Activated T-cell treated with anti-CD3 and anti-CD28 coated beads, Interleukin-2, amount 50 U/mL, for 48 hours (primary cell): ENCODE measurements at regions not wholly inside any gene's neighbourhood (a gene's known extent, or its start where the extent isn't known, plus 50 kb on each side); places are given as distances from the start of the nearest gene placed in this dataset.
"Not testable (repeated sequence)": the region's sequence is repeated elsewhere in the genome, so short reads cannot be mapped to it uniquely, and the experiment has no call there.

Experiments used
- DNase-seq, 2 experiments: peaks; one replicate each; pipeline ENCODE4 v3.0.0-alpha.2; 2020

DNA sequence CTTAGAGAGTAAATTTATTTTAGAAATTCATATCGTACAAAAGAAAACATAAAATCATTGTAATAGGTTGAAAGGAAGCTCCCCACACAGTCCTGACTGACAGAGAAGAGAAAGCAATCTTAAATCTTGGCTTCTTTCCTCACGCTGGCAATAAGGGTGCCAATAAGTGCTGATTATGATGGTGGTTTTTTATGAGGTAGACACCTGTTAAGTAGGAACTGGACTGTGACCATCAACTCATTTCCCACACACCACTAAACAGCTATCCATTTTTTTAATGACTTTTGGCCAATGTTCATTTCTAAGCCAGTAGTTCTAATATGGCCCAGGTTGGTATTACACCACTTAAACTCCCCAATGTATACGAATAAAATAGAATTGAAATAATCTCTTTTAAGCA lies 893.5 kb upstream of the NUDT12 start:
- DNase-seq: no peak

DNA sequence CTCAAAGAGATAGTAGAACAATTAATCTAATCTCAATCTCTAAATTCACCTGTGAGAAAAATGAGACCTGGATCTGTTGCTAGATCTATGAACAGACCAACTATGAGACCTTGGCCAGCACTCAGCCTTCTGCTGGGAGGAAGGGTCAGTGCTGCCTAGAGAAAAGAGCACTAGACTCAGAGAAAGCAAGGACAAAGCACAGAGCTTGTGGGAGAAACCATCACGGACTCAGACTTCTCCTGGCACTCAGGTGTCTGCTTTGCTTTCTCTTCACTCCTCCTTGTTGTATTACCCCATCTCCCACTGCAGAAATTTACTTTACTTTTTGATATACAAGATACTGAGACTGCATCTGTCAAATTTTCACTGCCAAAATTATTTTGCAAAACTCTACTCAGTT lies 890.0 kb upstream of the NUDT12 start:
- DNase-seq: no peak

DNA sequence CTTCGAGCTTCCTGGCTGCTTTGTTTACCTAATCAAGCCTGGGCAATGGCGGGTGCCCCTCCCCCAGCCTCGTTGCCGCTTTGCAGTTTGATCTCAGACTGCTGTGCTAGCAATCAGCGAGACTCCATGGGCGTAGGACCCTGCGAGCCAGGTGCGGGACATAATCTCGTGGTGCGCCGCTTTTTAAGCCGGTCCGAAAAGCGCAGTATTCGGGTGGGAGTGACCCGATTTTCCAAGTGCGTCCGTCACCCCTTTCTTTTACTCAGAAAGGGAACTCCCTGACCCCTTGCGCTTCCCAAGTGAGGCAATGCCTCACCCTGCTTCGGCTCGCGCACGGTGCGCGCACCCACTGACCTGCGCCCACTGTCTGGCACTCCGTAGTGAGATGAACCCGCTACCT lies 889.3 kb upstream of the NUDT12 start:
- not testable (repeated sequence) for DNase-seq

DNA sequence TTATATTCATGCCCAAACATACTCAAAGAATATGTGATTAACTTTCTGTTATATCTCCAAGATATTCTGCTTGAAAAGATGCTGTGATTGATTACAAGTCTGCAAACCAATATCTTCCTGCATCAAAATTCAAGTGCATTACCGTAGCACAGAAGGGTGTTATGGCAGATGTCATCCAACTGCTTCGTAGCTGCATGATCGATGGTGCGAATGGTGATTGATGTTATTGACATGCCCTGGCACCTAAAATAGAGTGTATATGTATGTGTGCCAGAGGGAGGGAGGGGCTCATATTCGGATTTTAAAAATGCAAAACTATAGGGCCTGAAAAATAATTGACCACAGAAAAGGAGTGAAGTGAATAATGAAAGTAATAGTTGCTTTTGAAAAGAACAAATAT lies 882.1 kb upstream of the NUDT12 start:
- no peak for DNase-seq

DNA sequence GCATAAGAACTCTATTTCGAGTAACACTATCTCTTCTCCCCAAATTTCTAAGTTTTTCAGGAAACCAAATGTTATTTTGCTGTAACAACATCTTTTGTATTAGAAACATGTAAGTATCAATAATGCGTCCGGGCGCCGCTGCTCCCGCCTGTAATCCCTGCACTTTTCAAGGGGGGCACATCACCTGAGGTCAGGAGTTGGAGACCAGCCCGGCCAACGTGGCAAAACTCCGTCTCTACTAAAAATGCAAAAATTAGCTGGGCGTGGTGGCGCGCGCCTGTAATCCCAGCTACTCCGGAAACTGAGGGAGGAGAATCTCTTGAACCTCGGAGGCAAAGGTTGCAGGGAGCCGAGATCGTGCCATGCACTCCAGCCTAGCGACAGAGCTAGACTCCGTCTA lies 881.1 kb upstream of the NUDT12 start:
- no peak for DNase-seq

DNA sequence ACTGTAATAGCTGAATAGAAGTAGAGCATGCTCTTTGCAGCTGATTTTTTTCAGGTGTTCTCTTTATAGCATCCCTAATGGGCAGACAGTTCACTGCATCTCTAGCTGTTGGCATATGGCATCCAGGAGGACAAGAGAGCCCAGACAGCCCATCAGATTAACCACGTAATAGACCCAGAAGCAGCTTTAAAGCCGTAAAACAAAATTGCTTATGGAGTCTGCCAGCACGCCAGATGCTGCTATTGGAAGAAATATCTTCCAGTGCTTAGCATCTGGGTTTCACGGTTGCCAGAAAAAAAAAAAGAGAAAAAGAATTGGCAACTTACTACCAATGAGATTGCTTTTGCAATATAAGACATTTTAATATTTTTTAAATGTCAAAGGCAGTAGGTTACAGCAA lies 869.4 kb upstream of the NUDT12 start:
- DNase-seq: no peak

DNA sequence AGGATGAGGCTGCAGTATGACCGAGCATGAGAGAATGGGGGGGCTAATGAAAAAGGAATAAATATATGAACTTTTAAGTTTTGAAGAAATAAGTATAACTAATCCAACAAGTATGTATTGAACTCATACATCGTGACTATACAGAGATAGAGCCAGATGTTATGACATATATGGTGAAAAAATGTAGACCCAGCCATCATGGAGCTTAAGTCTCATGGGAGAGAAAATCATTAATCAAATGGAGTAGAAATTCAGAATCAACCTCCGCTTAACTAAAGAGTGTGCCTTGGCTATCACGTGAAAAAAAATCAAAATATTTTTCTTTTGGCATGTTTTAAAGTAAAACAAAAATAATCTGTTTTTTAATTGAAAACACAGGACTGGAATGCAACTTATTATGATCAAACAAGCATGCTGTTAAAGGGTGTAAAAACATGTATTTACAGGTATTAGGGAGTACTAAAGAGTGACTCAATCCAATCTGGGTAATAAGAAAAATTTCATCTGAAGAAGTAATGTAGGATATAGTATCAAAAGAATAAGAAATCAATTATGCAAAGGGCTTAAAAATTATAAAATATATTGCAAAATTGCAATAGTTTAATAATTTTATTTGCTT lies 868.5 kb upstream of the NUDT12 start:
- DNase-seq: no peak

DNA sequence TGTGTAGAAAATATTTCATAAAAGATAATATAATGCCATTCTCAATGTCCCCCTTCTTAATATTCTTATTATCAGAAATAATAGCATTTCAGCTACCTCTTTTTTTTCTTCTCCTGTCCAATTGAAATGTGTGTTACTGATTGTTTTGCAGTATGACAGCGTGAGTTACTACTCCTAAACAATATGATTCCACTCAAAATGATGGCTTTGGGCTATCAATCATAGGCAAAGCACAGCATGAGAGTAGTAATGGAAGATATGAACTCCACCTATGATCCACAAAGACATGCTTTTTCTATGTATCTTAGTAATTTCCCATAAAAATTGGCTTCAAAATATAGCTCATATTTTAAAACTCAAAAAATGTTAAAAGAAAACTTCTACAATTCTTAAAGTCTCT lies 867.3 kb upstream of the NUDT12 start:
- DNase-seq: no peak

DNA sequence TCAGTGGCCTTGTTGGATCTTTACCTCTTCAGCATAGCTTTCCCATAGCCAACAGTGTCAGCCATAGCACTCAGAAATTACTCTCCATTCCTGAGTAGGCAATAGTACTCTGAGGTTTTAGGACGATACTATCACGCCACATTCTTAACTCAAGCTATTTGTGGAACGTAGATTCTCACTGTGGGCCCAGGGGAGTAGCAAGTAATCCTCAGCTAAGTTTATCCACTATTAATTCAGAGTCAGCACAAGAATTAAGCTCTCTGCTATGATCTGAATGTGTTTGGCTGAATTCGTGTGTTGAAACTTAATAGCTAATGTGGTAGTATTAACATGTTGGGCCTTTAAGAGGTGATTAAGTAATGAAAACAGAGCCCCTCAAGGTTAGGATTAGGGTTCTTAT lies 858.8 kb upstream of the NUDT12 start:
- DNase-seq: no peak

DNA sequence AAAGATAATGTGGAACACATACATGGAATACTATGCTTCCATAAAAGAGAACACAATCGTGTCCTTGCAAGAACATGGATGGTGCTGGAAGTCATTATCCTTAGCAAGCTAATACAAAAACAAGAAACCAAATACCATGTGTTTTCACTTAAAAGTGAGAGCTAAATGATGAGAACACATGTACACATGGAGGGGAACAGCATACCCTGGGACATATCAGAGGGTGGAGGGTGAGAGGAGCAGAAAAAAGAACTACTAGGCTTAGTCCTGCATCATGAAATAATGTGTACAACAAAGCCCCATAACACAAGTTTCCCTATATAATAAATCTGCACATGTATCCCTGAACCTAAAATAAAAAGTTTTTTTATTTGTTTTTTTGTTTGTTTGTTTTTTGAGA lies 855.5 kb upstream of the NUDT12 start:
- no peak for DNase-seq

DNA sequence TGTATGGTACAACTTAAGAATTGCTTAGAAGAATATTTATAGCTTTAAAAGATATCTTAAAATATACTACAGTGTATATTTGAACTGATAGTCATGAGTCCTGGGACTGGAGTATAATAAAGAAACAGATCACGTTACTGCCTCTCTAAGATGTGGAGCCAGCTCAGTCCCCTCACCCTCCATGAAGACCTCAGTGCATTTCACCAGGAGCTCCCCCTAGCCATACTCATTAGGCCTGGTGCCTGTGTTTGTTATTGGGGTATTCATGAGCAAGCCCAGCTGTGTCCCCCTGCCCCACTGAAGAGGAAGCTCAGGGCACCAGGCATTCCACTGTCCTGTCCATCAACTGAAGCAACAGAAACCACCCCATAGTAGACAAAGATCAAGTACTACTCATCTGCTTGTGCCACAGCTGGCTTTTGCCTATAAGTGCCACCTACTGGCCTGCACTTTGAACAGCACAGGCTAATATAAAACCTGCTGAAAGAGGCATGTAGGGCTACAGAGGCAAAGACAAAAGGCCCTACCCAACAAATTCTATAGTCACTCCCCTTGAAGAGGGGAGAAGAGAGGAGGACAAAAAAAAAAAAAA lies 850.2 kb upstream of the NUDT12 start:
- no peak for DNase-seq

DNA sequence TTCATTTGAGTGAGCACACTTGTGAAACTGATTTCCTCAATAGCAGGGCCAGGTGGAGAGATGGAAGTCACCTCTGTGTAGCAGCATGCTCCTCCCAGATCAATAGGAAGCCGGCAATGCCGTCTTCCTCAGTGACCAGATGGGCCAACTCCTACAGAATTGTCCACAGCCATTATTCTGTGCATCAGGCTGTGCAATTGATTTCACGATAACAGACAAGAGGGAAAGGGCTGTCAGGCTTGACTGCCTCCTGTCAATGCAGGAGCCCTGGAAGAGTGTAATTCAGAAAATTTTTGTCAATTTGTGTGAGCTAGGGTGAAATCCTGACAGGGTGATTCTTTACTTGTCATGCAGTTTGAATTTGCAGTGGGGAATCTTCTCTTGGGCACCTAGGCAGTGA lies 838.4 kb upstream of the NUDT12 start:
- no peak for DNase-seq

DNA sequence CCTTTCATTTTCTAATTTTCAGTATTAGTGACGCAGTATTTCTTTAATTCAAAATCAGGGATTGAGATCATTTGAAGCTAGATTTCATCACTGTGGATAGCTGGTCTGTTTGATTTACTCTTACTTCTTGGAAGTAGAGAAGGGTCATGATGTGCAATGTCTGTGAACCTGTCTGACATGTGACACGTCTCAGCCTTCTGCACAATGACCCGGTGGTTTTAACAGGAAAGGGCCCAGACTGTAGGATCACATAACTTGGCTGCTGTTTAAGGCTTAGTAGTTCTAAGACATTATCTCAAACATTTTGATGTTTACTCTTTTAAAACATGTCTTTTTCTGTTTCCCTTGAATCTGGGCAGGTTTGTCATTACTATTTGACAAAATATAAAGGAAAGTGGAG lies 823.3 kb upstream of the NUDT12 start:
- no peak for DNase-seq

DNA sequence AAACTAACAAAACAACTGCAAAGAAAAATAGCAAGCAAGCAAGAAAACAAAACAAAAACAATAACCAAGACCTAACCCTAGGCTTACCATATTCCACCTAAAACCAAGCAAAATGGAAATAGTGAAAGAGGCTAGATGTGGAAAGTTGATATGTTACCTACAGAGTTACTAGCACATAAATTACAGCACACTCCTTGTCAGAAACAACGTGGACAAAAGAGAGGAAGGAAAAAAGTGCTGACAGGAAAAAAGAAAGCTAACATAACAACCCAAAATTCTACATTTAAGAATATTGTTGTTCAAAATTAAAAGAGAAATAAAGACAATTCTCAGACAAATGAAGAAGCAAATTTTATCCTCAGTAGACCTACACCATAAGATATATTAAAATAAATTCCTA lies 812.8 kb upstream of the NUDT12 start:
- no peak for DNase-seq

DNA sequence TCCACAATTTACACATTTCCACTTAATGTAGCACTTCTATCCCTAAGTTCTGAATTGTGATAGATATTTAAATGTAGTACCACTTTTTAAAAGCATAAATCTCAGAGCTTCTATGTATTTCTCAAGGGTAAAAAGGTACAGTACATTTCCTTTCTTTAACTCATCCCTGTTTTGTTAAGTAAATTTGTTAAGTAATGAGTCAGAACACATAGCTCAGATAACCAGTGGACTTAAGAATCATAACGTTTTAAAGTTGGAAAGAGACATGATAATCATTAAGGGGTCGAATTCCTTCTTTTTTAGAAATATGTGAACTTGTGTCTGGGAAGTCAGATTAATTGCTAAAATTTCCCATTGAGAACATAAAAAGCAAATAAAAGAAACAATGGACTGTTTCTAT lies 810.2 kb upstream of the NUDT12 start:
- no peak for DNase-seq

DNA sequence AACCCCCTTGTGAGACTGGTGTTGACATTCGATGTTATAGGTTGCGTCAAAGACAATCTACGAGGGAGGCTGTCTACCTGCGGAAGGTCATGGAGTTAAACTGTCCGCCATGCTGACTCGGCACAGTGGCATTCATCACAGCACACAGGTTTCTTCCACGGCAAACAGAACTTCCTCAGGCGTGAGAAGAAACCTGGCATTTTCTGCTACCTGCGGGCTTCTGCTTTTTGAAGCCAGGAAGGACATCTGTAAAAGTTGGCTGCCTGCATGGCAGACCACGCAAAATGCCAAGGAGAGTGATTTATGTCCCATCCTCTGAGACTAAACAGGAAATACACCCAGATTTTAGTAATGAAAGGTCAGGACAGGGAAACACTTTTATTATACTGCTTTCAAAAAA lies 809.8 kb upstream of the NUDT12 start:
- no peak for DNase-seq

DNA sequence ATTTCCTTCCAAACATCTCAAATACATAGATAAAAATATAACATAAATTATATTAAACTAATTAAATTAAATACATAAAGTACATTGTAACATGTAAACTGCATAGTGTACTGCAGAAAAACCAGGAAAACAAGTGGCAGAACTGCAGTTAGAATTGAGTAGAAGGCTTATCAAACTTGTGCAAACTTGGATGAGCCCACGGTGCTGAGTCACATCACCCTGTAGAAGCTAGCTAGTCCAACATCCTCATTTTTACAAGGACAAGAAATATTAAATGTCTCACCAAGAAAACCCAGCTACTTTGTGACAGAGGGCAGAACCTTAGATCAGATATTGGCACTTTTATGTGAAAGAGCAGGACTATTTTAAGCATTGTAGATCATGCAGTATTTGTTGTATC lies 807.9 kb upstream of the NUDT12 start:
- no peak for DNase-seq

DNA sequence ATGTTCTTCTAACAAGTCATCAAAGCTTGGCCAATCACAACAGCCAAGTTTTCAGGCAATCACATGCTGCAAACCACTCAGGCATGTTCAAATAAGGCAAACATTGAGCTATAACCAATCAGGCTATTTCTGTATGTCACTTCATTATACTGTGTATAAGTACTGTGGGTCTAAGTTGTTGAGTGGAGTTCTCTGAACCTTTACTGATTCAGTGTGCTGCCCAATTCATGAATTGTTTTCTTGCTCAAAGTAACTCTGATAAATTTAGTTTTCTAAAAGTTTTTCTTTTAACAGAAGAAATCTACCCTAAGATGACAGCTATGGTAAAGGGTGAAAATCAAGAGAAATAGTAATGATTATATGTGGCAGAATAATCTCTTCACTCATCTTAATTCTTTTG lies 805.4 kb upstream of the NUDT12 start:
- no peak for DNase-seq

DNA sequence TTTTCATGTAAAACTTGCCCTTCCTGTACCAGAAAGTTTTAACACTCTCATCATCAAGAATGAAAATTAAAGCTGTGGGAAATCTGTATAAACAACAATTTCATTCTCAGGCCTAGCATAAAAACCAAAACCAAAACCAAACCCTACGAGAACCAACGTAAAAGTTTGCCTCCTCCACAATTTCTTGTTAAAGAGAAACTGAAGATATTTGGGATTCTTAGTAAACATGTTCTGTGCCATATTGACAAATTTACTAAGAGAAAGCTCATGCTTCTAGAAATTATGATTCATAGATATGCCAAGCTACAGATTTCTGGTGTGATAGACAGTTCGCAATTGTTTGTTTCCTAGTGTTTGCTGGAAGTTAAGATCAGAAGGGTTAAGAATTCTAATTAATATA lies 801.0 kb upstream of the NUDT12 start:
- no peak for DNase-seq

DNA sequence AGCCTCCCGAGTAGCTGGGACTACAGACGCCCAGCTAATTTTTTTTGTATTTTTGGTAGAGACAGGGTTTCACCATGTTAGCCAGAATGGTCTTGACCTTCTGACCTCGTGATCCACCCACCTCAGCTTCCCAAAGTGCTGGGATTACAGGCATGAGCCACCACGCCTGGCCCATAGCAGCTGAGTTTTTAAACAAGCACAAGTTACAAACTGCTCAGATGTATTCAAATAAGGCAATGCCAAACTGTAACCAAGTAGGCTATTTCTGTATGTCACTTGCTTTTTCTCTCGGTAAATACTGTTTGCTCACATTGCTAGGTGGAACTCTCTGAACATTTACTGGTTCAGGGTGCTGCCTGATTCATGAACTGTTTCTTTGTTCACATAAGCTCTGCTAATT lies 799.3 kb upstream of the NUDT12 start:
- no peak for DNase-seq

DNA sequence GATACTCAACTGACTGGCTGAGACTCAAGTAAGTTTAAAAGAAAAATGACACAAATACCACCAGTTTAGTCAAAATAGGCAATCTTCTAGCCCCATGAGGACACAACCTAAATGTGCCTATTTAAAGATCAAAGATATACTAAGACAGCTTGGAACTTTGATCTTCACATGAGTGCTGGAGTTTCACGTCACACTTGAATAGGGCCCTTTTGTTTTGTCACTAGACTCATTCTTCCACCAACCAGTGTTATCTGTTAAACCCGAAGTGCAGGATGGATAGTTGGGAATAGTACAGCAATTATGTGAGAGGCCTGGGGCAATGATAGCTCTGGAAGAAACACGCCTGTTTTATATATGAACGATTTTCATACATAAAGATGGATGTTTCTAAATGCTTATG lies 792.8 kb upstream of the NUDT12 start:
- no peak for DNase-seq

DNA sequence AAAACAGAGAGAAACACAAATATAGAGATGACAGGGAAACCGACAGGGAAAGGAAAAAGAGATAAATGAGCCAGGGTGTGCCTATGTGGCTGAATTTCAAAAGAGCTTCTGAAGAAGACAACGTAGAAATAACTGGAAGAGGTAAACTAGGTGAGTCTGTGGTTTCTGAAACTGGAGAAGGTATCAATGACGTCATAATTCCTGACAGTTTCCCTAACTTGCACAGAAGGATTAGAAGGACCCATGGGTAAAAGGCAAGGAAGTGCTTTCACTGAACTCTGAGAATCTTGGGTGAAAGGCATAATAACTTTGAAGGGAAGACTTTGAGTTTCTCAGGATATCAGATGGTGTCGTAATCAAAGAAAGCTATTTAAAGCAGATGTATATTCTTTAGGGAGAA lies 790.8 kb upstream of the NUDT12 start:
- no peak for DNase-seq

DNA sequence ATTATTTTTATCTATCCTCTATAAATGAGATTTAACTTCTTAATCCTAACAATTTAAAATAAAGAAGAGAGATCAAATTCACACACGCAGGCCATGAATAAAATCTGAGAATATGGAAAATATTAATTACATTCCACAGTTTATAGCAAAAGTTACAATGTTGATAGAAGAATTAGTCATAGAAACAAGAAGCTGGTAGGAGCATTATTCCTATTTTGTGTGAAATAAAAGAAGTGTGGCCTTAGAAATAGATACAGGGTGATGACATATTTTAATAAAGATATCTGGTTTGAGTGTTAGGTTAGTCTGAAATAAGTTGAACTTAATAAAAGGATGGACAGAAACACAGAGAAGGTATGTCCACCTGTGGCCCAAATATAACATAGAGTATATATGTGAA lies 790.4 kb upstream of the NUDT12 start:
- no peak for DNase-seq

DNA sequence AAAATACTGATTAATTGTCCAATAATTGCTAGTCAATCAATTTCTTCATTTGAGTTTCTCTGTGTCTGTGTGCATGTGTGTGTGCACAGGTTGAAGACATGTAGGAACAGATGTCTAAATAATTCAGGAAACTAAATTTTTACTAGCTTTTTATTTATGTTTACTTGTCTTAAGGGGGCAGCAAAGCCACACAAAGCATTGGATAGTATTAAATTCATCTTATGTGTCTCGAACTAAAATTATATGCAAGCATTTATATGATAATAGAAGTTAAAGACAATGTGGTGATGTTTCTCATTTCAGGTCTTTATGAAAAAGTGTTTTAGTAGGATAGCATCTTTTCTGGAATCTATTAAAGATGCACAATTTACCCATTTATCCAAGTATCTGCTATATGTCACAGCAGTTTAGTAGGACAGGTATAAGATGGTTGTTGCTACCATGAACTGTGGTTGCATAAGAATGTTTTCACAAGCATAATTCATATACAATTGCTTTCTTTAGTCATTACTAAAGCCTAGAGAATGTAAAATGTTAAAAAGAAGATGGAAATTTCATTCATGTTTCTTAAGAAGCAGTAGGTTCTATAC lies 784.6 kb upstream of the NUDT12 start:
- DNase-seq: no peak
